ENCODE measurements at regions not wholly inside any gene's neighbourhood (a gene's known extent, or its start where the extent isn't known, plus 50 kb on each side); places are given as distances from the start of the nearest gene placed in this dataset.

- DNase-seq (ENCODE audit: low read depth in 2 of 2) = no peak
Observed at GRCh38 chr5:143561219-143561618, 157.7 kb upstream of the NR3C1 start.

- DNase-seq (ENCODE audit: low read depth in 2 of 2) = no peak
Observed at GRCh38 chr5:143560378-143560777, 156.9 kb upstream of the NR3C1 start.

- DNase-seq (ENCODE audit: low read depth in 2 of 2) = no peak
Observed at GRCh38 chr5:143559586-143560109, 156.2 kb upstream of the NR3C1 start.

- DNase-seq (ENCODE audit: low read depth in 2 of 2) = no peak
Observed at GRCh38 chr5:143558048-143558447, 154.6 kb upstream of the NR3C1 start.

- DNase-seq (ENCODE audit: low read depth in 2 of 2) = no peak
Observed at GRCh38 chr5:143557061-143557818, 153.8 kb upstream of the NR3C1 start.

GRCh38 chr5:143554918-143555477 is 151.5 kb upstream of the NR3C1 start:
- no peak for DNase-seq (ENCODE audit: low read depth in 2 of 2)

GRCh38 chr5:143554187-143554717 is 150.8 kb upstream of the NR3C1 start:
- no peak for DNase-seq (ENCODE audit: low read depth in 2 of 2)

GRCh38 chr5:143552680-143553079 is 149.2 kb upstream of the NR3C1 start:
- no peak for DNase-seq (ENCODE audit: low read depth in 2 of 2)

- DNase-seq (ENCODE audit: low read depth in 2 of 2) = no peak
Observed at GRCh38 chr5:143551820-143552251, 148.3 kb upstream of the NR3C1 start.

GRCh38 chr5:143550986-143551630 is 147.6 kb upstream of the NR3C1 start:
- DNase-seq (ENCODE audit: low read depth in 2 of 2) = no peak

GRCh38 chr5:143547342-143547741 is 143.9 kb upstream of the NR3C1 start:
- no peak for DNase-seq (ENCODE audit: low read depth in 2 of 2)

- DNase-seq (ENCODE audit: low read depth in 2 of 2) = no peak
Observed at GRCh38 chr5:143546394-143546793, 142.9 kb upstream of the NR3C1 start.

- DNase-seq (ENCODE audit: low read depth in 2 of 2) = no peak
Observed at GRCh38 chr5:143544606-143545005, 141.1 kb upstream of the NR3C1 start.

GRCh38 chr5:143543358-143544255 is 140.1 kb upstream of the NR3C1 start:
- DNase-seq (ENCODE audit: low read depth in 2 of 2) = no peak

GRCh38 chr5:143542798-143543144 is 139.3 kb upstream of the NR3C1 start:
- no peak for DNase-seq (ENCODE audit: low read depth in 2 of 2)

- DNase-seq (ENCODE audit: low read depth in 2 of 2) = no peak
Observed at GRCh38 chr5:143541943-143542797, 138.7 kb upstream of the NR3C1 start.

- DNase-seq (ENCODE audit: low read depth in 2 of 2) = no peak
Observed at GRCh38 chr5:143539742-143540141, 136.3 kb upstream of the NR3C1 start.

- no peak for DNase-seq (ENCODE audit: low read depth in 2 of 2)
Observed at GRCh38 chr5:143537056-143537455, 133.6 kb upstream of the NR3C1 start.

- no peak for DNase-seq (ENCODE audit: low read depth in 2 of 2)
Observed at GRCh38 chr5:143536364-143536763, 132.9 kb upstream of the NR3C1 start.

GRCh38 chr5:143534761-143535154 is 131.3 kb upstream of the NR3C1 start:
- no peak for DNase-seq (ENCODE audit: low read depth in 2 of 2)
